ENCODE measurements at regions not wholly inside any gene's neighbourhood (a gene's known extent, or its start where the extent isn't known, plus 50 kb on each side); places are given as distances from the start of the nearest gene placed in this dataset.

DNA sequence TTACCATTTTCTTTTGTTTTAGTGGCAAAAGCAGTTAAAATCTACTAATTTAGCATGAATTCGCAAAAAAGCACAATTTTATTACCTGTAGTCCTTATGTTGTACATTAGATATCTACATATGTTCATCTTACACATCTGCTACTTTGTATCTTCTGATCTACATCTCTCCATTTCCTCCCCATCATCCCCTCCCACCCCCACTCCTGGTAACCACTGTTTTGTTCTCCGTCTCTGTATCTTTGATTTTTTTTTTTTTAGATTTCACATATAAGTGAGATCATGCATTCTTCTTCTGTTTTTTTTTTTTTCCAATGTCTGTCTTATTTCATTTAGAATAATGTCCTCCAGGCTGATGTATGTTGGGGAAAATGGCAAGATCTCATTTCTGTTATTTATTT is 922.7 kb downstream of the VRK1 start:
- no peaks in the 10 kb centered on the region for H3K4me1 ChIP-seq (ENCODE audit: control insufficient read depth, insufficient read depth, low read length)
- H3K36me3 ChIP-seq (ENCODE audit: control insufficient read depth in 2 of 2, insufficient read depth in 1 of 2, low read length in 2 of 2): no peaks in the 10 kb centered on the region
- POLR2A ChIA-PET: no interaction called here
- CTCF ChIA-PET: interaction anchor here (0.7 kb wide), 1 partner anchor 744 kb away, joined by 3 read pairs; no protein-coding TSS in a partner anchor
- no peaks in the 10 kb centered on the region for H3K9me3 ChIP-seq (ENCODE audit: control insufficient read depth, insufficient read depth, low read depth, low read length)
- no peak overlapping the region for H3K4me3 ChIP-seq (ENCODE audit: low read depth, low read length)
- TF ChIP-seq, protein P1, sequence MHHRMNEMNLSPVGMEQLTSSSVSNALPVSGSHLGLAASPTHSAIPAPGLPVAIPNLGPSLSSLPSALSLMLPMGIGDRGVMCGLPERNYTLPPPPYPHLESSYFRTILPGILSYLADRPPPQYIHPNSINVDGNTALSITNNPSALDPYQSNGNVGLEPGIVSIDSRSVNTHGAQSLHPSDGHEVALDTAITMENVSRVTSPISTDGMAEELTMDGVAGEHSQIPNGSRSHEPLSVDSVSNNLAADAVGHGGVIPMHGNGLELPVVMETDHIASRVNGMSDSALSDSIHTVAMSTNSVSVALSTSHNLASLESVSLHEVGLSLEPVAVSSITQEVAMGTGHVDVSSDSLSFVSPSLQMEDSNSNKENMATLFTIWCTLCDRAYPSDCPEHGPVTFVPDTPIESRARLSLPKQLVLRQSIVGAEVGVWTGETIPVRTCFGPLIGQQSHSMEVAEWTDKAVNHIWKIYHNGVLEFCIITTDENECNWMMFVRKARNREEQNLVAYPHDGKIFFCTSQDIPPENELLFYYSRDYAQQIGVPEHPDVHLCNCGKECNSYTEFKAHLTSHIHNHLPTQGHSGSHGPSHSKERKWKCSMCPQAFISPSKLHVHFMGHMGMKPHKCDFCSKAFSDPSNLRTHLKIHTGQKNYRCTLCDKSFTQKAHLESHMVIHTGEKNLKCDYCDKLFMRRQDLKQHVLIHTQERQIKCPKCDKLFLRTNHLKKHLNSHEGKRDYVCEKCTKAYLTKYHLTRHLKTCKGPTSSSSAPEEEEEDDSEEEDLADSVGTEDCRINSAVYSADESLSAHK (tag by site-specific recombination; IDR thresholded peaks at IDR 0.05): no peak
- TF ChIP-seq ZNF658 (tag by site-specific recombination; IDR thresholded peaks at IDR 0.05): no peak
- TF ChIP-seq ZNF548 (tag by site-specific recombination; IDR thresholded peaks at IDR 0.05): no peak
- TF ChIP-seq ZNF202 (tag by site-specific recombination; IDR thresholded peaks at IDR 0.05; ENCODE audit: borderline replicate concordance): no peak
- TF ChIP-seq, protein P2, sequence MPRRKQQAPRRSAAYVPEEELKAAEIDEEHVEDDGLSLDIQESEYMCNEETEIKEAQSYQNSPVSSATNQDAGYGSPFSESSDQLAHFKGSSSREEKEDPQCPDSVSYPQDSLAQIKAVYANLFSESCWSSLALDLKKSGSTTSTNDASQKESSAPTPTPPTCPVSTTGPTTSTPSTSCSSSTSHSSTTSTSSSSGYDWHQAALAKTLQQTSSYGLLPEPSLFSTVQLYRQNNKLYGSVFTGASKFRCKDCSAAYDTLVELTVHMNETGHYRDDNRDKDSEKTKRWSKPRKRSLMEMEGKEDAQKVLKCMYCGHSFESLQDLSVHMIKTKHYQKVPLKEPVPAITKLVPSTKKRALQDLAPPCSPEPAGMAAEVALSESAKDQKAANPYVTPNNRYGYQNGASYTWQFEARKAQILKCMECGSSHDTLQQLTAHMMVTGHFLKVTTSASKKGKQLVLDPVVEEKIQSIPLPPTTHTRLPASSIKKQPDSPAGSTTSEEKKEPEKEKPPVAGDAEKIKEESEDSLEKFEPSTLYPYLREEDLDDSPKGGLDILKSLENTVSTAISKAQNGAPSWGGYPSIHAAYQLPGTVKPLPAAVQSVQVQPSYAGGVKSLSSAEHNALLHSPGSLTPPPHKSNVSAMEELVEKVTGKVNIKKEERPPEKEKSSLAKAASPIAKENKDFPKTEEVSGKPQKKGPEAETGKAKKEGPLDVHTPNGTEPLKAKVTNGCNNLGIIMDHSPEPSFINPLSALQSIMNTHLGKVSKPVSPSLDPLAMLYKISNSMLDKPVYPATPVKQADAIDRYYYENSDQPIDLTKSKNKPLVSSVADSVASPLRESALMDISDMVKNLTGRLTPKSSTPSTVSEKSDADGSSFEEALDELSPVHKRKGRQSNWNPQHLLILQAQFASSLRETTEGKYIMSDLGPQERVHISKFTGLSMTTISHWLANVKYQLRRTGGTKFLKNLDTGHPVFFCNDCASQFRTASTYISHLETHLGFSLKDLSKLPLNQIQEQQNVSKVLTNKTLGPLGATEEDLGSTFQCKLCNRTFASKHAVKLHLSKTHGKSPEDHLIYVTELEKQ (tag by site-specific recombination; IDR thresholded peaks at IDR 0.05; ENCODE audit: borderline replicate concordance): no peak
- no peak for TF ChIP-seq ZNF223 (tag by site-specific recombination; IDR thresholded peaks at IDR 0.05)
- no peak for TF ChIP-seq SALL2 (tag by site-specific recombination; IDR thresholded peaks at IDR 0.05; ENCODE audit: borderline replicate concordance)
- no peak for TF ChIP-seq ZNF416 (tag by site-specific recombination; IDR thresholded peaks at IDR 0.05)
- TF ChIP-seq ZBTB17 (tag by site-specific recombination; IDR thresholded peaks at IDR 0.05): no peak
- no peak for TF ChIP-seq HOXC10 (CRISPR knock-in tag; IDR thresholded peaks at IDR 0.05)
- no peak for TF ChIP-seq ZNF600 (tag by site-specific recombination; IDR thresholded peaks at IDR 0.05)
- TF ChIP-seq, protein P3, sequence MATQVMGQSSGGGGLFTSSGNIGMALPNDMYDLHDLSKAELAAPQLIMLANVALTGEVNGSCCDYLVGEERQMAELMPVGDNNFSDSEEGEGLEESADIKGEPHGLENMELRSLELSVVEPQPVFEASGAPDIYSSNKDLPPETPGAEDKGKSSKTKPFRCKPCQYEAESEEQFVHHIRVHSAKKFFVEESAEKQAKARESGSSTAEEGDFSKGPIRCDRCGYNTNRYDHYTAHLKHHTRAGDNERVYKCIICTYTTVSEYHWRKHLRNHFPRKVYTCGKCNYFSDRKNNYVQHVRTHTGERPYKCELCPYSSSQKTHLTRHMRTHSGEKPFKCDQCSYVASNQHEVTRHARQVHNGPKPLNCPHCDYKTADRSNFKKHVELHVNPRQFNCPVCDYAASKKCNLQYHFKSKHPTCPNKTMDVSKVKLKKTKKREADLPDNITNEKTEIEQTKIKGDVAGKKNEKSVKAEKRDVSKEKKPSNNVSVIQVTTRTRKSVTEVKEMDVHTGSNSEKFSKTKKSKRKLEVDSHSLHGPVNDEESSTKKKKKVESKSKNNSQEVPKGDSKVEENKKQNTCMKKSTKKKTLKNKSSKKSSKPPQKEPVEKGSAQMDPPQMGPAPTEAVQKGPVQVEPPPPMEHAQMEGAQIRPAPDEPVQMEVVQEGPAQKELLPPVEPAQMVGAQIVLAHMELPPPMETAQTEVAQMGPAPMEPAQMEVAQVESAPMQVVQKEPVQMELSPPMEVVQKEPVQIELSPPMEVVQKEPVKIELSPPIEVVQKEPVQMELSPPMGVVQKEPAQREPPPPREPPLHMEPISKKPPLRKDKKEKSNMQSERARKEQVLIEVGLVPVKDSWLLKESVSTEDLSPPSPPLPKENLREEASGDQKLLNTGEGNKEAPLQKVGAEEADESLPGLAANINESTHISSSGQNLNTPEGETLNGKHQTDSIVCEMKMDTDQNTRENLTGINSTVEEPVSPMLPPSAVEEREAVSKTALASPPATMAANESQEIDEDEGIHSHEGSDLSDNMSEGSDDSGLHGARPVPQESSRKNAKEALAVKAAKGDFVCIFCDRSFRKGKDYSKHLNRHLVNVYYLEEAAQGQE (tag by site-specific recombination; IDR thresholded peaks at IDR 0.05): no peak
- TF ChIP-seq, protein P4, sequence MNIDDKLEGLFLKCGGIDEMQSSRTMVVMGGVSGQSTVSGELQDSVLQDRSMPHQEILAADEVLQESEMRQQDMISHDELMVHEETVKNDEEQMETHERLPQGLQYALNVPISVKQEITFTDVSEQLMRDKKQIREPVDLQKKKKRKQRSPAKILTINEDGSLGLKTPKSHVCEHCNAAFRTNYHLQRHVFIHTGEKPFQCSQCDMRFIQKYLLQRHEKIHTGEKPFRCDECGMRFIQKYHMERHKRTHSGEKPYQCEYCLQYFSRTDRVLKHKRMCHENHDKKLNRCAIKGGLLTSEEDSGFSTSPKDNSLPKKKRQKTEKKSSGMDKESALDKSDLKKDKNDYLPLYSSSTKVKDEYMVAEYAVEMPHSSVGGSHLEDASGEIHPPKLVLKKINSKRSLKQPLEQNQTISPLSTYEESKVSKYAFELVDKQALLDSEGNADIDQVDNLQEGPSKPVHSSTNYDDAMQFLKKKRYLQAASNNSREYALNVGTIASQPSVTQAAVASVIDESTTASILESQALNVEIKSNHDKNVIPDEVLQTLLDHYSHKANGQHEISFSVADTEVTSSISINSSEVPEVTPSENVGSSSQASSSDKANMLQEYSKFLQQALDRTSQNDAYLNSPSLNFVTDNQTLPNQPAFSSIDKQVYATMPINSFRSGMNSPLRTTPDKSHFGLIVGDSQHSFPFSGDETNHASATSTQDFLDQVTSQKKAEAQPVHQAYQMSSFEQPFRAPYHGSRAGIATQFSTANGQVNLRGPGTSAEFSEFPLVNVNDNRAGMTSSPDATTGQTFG (tag by site-specific recombination; IDR thresholded peaks at IDR 0.05; ENCODE audit: borderline replicate concordance): no peak
- TF ChIP-seq SCRT1 (tag by site-specific recombination; IDR thresholded peaks at IDR 0.05; ENCODE audit: borderline replicate concordance): no peak
- no peak for TF ChIP-seq ZSCAN16 (tag by site-specific recombination; IDR thresholded peaks at IDR 0.05)
- TF ChIP-seq, protein P5, sequence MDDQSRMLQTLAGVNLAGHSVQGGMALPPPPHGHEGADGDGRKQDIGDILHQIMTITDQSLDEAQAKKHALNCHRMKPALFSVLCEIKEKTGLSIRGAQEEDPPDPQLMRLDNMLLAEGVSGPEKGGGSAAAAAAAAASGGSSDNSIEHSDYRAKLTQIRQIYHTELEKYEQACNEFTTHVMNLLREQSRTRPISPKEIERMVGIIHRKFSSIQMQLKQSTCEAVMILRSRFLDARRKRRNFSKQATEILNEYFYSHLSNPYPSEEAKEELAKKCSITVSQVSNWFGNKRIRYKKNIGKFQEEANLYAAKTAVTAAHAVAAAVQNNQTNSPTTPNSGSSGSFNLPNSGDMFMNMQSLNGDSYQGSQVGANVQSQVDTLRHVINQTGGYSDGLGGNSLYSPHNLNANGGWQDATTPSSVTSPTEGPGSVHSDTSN (CRISPR knock-in tag; IDR thresholded peaks at IDR 0.05): no peak
- H3K27ac ChIP-seq (ENCODE audit: extremely low read depth, low read depth, low read length): no peak overlapping the region
